ENCODE measurements at regions not wholly inside any gene's neighbourhood (a gene's known extent, or its start where the extent isn't known, plus 50 kb on each side); places are given as distances from the start of the nearest gene placed in this dataset.
"Not testable (repeated sequence)": the region's sequence is repeated elsewhere in the genome, so short reads cannot be mapped to it uniquely, and the experiment has no call there.

- no peaks in the 10 kb centered on the region for H3K36me3 Mint-ChIP-seq (ENCODE audit: low read depth)
- H3K27me3 Mint-ChIP-seq: no peaks in the 10 kb centered on the region
- H3K27ac Mint-ChIP-seq: no peak overlapping the region
- ATAC-seq: no peak
- no peak overlapping the region for H3K4me3 Mint-ChIP-seq
- DNase-seq: no peak
- H3K4me1 Mint-ChIP-seq: no peaks in the 10 kb centered on the region
- H3K9me3 Mint-ChIP-seq: peaks cover 3% of the 10 kb centered on the region
Observed at GRCh38 chr9:78898234-78898633, 601.3 kb downstream of the PSAT1 start.

DNA sequence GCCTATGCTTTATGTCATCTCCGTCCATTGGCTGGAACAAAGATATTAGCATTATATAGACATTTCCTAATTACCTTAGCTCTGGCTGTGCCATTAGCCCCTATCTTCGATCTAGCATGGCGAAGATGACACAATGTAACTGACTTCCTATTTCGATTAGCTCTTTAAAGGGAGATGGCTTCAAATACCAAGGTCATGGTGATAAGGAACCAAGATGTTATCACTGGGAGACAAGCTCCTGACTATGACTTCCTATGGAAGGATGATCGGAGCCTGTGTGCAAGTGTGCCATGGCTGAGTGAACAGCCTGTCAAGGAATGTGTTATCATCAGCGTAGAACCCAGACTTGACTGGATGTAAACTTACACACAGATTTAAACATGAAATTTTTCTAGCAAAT, 602.1 kb downstream of the PSAT1 start:
- no peak for DNase-seq
- Mint-ChIP-seq H3K9me3 (peaks cover 3% of the 10 kb centered on the region), H3K4me1 (no peaks in the 10 kb centered on the region), H3K27me3 (no peaks in the 10 kb centered on the region), H3K4me3 (no peak overlapping the region), H3K27ac (no peak overlapping the region), H3K36me3 (ENCODE audit: low read depth) (no peaks in the 10 kb centered on the region)
- ATAC-seq: no peak

DNA sequence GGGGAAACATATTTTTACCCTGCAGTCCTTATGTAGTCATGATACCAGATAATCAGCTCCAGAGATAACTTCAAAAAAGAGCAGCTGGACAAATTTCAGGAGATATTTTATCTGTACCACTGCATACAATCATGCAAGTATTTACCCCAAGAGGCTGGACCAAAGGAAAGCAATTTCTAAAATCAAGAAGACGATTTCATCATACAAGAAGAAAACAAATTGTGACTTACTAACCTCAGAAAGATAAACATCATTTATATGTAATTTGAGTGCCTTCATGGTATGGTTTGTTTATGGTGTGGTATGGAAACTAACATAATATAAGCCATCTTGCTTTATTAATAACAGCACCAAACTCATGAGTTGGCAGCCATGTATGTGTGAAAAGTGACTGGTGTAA, 603.6 kb downstream of the PSAT1 start:
- no peaks in the 10 kb centered on the region for H3K4me1 Mint-ChIP-seq
- ATAC-seq: no peak

DNA sequence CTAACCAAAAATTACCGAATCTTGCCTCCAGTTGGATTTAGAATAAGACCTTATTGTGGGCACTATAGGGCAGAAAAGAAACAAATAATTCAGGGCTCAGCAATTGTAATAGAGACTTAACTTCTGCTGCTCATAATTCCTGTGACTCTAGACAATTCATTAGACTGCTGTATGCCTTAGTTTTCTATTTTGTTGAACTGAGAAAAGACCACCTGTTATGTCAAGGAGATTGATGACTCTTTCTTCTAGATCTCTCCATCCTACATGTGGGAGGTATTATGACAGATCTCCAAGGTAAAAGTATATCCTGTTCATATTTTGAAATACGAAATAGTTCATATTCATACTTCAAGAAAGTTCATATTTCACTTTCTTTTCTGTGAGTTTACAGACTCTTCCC, 605.1 kb downstream of the PSAT1 start:
- H3K9me3 Mint-ChIP-seq: peaks cover 3% of the 10 kb centered on the region
- H3K36me3 Mint-ChIP-seq (ENCODE audit: low read depth): no peaks in the 10 kb centered on the region
- H3K4me1 Mint-ChIP-seq: no peaks in the 10 kb centered on the region
- no peak overlapping the region for H3K4me3 Mint-ChIP-seq
- no peaks in the 10 kb centered on the region for H3K27me3 Mint-ChIP-seq
- DNase-seq (no peak), ATAC-seq (no peak)
- H3K27ac Mint-ChIP-seq: no peak overlapping the region

More for the DNA sequence above, 603.6 kb downstream of the PSAT1 start:
- H3K4me3 Mint-ChIP-seq: no peak overlapping the region
- H3K9me3 Mint-ChIP-seq: peaks cover 3% of the 10 kb centered on the region
- no peaks in the 10 kb centered on the region for H3K36me3 Mint-ChIP-seq (ENCODE audit: low read depth)
- H3K27ac Mint-ChIP-seq: no peak overlapping the region
- DNase-seq: no peak
- H3K27me3 Mint-ChIP-seq: no peaks in the 10 kb centered on the region

DNA sequence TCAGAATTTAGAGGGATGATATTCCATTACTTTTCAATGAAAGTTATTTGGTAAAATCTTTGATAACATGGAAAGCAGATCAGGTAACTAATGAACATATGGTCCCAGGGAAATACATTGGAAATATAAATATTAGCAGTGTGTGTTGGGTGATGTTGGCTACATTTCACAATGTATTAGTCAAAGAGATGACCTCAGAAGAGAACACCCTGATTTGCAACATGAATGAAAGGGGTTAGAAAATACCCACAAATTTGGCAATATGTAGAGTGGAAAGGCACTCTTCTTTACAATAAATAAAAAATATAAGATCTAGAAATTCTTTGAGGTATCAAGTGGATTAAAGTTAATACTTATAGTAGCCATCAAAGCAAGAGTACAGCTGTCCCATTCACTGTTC, 606.7 kb downstream of the PSAT1 start:
- H3K4me1 Mint-ChIP-seq: no peaks in the 10 kb centered on the region
- no peak overlapping the region for H3K27ac Mint-ChIP-seq
- no peaks in the 10 kb centered on the region for H3K27me3 Mint-ChIP-seq
- no peak overlapping the region for H3K4me3 Mint-ChIP-seq
- H3K36me3 Mint-ChIP-seq (ENCODE audit: low read depth): no peaks in the 10 kb centered on the region
- DNase-seq (no peak), ATAC-seq (no peak)
- peaks cover 3% of the 10 kb centered on the region for H3K9me3 Mint-ChIP-seq

- ATAC-seq: no peak
- no peak for DNase-seq
- Mint-ChIP-seq H3K27ac (no peak overlapping the region), H3K27me3 (no peaks in the 10 kb centered on the region), H3K36me3 (ENCODE audit: low read depth) (no peaks in the 10 kb centered on the region), H3K4me1 (no peaks in the 10 kb centered on the region), H3K4me3 (no peak overlapping the region), H3K9me3 (peaks cover 5% of the 10 kb centered on the region)
Observed at GRCh38 chr9:78904686-78905085, 607.8 kb downstream of the PSAT1 start.

DNA sequence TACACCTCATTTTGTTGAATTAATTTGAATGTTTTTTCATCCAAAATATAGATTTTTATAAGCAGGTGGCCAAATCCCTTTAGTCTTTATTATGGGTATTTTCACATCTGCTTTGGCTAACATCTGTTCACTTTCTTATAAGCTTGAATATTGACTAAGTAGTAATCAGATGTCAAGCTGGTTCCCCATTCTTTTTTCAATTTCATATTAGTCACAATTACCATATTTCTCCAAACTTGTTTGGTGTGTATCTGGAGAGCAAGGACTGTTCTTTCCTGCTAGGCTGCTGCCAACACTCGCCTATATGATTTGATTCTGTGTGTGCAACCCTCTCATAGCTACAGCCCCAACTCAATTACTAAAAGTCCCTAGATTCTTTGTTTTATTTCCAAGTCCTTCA, 608.5 kb downstream of the PSAT1 start:
- no peak for DNase-seq
- Mint-ChIP-seq H3K4me1 (no peaks in the 10 kb centered on the region), H3K9me3 (peaks cover 5% of the 10 kb centered on the region), H3K36me3 (ENCODE audit: low read depth) (no peaks in the 10 kb centered on the region), H3K27me3 (no peaks in the 10 kb centered on the region), H3K27ac (no peak overlapping the region), H3K4me3 (no peak overlapping the region)
- ATAC-seq: no peak

GRCh38 chr9:78905986-78906755, 609.2 kb downstream of the PSAT1 start:
- Mint-ChIP-seq H3K9me3 (peaks cover 11% of the 10 kb centered on the region), H3K4me3 (no peak overlapping the region), H3K4me1 (no peaks in the 10 kb centered on the region)

GRCh38 chr9:78909566-78909965, 612.6 kb downstream of the PSAT1 start:
- Mint-ChIP-seq H3K27ac (no peak overlapping the region), H3K36me3 (ENCODE audit: low read depth) (no peaks in the 10 kb centered on the region), H3K4me3 (no peak overlapping the region), H3K4me1 (no peaks in the 10 kb centered on the region), H3K9me3 (peaks cover 13% of the 10 kb centered on the region), H3K27me3 (no peaks in the 10 kb centered on the region)
- no peak for DNase-seq
- ATAC-seq: no peak

More at GRCh38 chr9:78905986-78906755, 609.2 kb downstream of the PSAT1 start:
- no peaks in the 10 kb centered on the region for H3K36me3 Mint-ChIP-seq (ENCODE audit: low read depth)
- DNase-seq: no peak
- no peaks in the 10 kb centered on the region for H3K27me3 Mint-ChIP-seq
- no peak overlapping the region for H3K27ac Mint-ChIP-seq
- no peak for ATAC-seq

GRCh38 chr9:78916884-78917283, 620.0 kb downstream of the PSAT1 start:
- not testable (repeated sequence) for H3K4me3 Mint-ChIP-seq; H3K36me3 Mint-ChIP-seq (ENCODE audit: low read depth); H3K4me1 Mint-ChIP-seq; H3K27ac Mint-ChIP-seq; DNase-seq; H3K27me3 Mint-ChIP-seq; ATAC-seq
- peaks cover 15% of the 10 kb centered on the region for H3K9me3 Mint-ChIP-seq

DNA sequence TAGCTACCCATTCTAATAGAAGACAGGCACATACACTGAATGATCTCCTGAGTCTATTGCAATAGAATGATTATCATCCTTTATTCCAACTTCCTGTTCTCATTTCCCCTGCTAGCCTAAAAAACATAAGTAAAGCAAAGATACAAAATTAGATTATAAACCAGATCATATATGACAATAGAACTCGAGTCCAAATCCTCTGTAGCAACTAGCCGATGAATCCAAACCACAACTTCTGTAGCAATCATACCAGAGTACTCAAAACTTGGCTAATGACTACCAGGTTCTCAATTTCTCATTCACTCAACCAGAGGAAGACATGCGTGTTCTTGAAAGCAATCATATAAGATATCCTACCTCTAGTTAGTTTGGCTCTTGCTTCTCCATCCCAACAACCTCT, 622.1 kb downstream of the PSAT1 start:
- H3K9me3 Mint-ChIP-seq: peaks cover 15% of the 10 kb centered on the region
- ATAC-seq (no peak), DNase-seq (no peak)

DNA sequence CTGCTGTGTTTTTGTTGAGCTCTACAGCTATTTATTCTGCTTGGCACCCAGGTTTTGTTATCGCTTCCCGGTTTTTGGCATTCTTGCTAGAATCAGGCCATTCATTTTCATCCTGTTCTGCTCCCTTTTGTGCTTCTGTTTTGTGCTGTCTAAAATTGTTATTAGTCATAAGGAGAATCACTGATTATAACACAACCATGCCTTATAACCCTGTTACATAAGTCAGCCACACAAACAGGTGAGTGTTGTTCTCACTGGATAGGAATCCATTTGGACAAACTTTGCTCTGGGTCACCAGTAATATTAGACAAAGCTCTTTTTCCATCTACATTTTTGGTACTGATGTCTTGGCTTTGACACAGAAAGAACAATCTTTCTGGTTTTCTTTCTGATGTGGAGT, 622.8 kb downstream of the PSAT1 start:
- peaks cover 15% of the 10 kb centered on the region for H3K9me3 Mint-ChIP-seq
- no peak overlapping the region for H3K4me3 Mint-ChIP-seq
- no peaks in the 10 kb centered on the region for H3K27me3 Mint-ChIP-seq
- H3K4me1 Mint-ChIP-seq: no peaks in the 10 kb centered on the region
- no peak for ATAC-seq
- no peaks in the 10 kb centered on the region for H3K36me3 Mint-ChIP-seq (ENCODE audit: low read depth)
- DNase-seq: no peak
- no peak overlapping the region for H3K27ac Mint-ChIP-seq

More for the DNA sequence above, 622.1 kb downstream of the PSAT1 start:
- Mint-ChIP-seq H3K27me3 (no peaks in the 10 kb centered on the region), H3K4me1 (no peaks in the 10 kb centered on the region), H3K36me3 (ENCODE audit: low read depth) (no peaks in the 10 kb centered on the region), H3K27ac (no peak overlapping the region), H3K4me3 (no peak overlapping the region)

DNA sequence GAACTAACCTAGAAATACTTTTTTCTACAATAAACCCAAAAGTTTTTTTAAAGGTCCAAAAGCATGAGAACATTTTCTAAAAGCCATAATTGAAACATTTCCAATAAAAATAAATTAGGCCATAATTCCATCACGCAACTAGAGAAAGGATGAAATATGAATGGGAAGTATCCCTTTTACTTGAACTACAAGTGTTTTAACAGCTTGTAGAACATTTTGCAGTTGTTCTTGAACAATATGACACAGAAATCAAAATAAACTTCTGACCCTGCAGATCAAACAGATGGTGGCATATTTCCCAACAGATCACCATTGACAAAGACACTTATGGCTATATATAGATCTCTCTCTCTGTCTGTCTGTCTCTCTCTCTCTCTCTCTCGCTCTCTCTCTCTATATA, 624.4 kb downstream of the PSAT1 start:
- DNase-seq: no peak
- H3K36me3 Mint-ChIP-seq (ENCODE audit: low read depth): no peaks in the 10 kb centered on the region
- no peak overlapping the region for H3K4me3 Mint-ChIP-seq
- H3K9me3 Mint-ChIP-seq: peaks cover 12% of the 10 kb centered on the region
- H3K27ac Mint-ChIP-seq: no peak overlapping the region
- H3K27me3 Mint-ChIP-seq: no peaks in the 10 kb centered on the region
- H3K4me1 Mint-ChIP-seq: no peaks in the 10 kb centered on the region
- ATAC-seq: no peak

DNA sequence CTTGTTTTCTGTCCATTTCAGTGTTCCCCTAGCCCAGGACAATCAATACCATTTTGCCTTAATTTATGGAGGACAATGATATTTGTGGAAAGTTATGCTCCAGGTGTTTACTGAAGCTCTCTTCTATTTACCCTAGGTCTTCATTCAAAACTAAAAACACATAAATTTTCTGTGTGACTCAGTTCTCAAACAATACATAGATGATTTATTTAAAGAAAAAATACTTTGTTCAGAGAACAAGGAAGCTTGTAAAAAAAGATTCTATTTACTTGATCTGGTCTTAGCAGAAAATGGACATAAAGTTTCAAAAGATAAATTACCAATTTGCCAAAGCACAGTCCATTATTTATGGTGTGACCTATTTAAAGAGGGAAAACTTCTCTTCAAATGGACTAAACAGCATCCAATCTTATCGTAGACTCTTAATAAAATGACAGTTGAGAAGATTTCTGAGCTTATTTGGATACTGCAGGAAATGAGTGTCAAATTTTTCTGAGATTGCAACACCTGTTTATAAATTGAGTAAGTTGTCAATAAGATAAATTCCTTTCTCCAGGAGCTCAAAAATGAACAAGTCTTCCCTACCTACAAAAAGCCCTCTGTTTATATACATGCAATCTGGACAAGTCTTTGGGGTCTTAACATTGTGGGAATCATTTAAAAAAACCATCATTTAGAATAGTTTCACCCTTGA, 627.2 kb downstream of the PSAT1 start:
- ATAC-seq (no peak), DNase-seq (no peak)
- H3K36me3 Mint-ChIP-seq (ENCODE audit: low read depth): no peaks in the 10 kb centered on the region
- no peaks in the 10 kb centered on the region for H3K27me3 Mint-ChIP-seq
- no peaks in the 10 kb centered on the region for H3K4me1 Mint-ChIP-seq
- H3K9me3 Mint-ChIP-seq: no peaks in the 10 kb centered on the region
- no peak overlapping the region for H3K4me3 Mint-ChIP-seq
- no peak overlapping the region for H3K27ac Mint-ChIP-seq

GRCh38 chr9:78927099-78927940, 630.4 kb downstream of the PSAT1 start:
- H3K9me3 Mint-ChIP-seq: no peaks in the 10 kb centered on the region
- no peaks in the 10 kb centered on the region for H3K4me1 Mint-ChIP-seq
- no peaks in the 10 kb centered on the region for H3K27me3 Mint-ChIP-seq
- no peaks in the 10 kb centered on the region for H3K36me3 Mint-ChIP-seq (ENCODE audit: low read depth)
- no peak overlapping the region for H3K4me3 Mint-ChIP-seq
- no peak for DNase-seq
- H3K27ac Mint-ChIP-seq: no peak overlapping the region
- ATAC-seq: no peak

Measured in activated naive CD8-positive, alpha-beta T cell treated with anti-CD3 and anti-CD28 coated beads, Interleukin-2, amount 50 U/mL, for 24 hours (primary cell).